ENCODE measurements at regions not wholly inside any gene's neighbourhood (a gene's known extent, or its start where the extent isn't known, plus 50 kb on each side); places are given as distances from the start of the nearest gene placed in this dataset.

DNA sequence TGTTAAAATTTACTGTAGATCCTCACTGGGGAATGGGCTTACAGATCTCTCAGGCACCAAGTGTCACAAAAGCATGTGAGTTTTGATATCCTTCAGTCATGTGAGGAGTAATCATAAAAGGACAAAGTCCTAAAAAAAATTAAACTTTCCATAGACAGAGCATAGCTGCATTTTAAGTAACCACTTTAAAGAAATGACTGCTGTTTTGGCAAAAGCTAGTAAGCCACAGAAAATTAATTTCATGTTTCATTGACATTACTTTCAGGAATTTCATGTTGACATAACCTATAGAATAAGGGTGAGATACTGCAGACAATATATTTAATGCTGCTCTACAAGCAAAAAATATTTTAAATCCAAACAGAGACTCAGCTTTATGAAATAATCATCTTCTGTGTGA is 156.3 kb downstream of the LYPLAL1 start:
- Mint-ChIP-seq H3K4me3 (ENCODE audit: unreplicated experiment) (no peak overlapping the region), H3K4me1 (ENCODE audit: unreplicated experiment) (peaks cover 4% of the 10 kb centered on the region), H3K36me3 (ENCODE audit: low read depth, unreplicated experiment) (no peaks in the 10 kb centered on the region), H3K9me3 (ENCODE audit: unreplicated experiment) (no peaks in the 10 kb centered on the region), H3K27ac (ENCODE audit: unreplicated experiment) (no peak overlapping the region), H3K27me3 (ENCODE audit: unreplicated experiment) (no peaks in the 10 kb centered on the region)
- DNase-seq (ENCODE audit: low spot score) = no peak
- TF ChIP-seq, protein P1, sequence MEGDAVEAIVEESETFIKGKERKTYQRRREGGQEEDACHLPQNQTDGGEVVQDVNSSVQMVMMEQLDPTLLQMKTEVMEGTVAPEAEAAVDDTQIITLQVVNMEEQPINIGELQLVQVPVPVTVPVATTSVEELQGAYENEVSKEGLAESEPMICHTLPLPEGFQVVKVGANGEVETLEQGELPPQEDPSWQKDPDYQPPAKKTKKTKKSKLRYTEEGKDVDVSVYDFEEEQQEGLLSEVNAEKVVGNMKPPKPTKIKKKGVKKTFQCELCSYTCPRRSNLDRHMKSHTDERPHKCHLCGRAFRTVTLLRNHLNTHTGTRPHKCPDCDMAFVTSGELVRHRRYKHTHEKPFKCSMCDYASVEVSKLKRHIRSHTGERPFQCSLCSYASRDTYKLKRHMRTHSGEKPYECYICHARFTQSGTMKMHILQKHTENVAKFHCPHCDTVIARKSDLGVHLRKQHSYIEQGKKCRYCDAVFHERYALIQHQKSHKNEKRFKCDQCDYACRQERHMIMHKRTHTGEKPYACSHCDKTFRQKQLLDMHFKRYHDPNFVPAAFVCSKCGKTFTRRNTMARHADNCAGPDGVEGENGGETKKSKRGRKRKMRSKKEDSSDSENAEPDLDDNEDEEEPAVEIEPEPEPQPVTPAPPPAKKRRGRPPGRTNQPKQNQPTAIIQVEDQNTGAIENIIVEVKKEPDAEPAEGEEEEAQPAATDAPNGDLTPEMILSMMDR (IDR thresholded peaks at IDR 0.05; ENCODE audit: unreplicated experiment) = no peak

DNA sequence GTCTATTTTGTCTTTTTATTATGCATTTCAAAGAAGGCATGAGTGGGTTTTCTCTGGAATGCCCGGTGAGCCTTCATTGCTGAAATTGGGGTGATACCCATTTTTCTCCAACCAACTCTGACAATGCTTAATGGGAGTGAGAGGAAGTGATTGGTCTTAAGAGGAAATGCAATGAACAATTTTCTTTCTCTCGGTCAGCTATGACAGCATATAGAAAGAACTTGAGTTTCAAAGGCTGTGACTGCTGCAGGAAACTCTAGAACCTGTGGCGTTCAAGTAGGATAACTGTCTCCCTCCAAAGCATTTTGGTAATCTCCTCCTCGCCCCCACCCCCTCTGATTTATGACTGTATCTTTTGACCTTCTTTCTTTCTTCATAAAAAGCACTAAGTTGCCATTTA is 155.9 kb downstream of the LYPLAL1 start:
- no peaks in the 10 kb centered on the region for H3K36me3 Mint-ChIP-seq (ENCODE audit: low read depth, unreplicated experiment)
- no peak overlapping the region for H3K4me3 Mint-ChIP-seq (ENCODE audit: unreplicated experiment)
- H3K27ac Mint-ChIP-seq (ENCODE audit: unreplicated experiment) = no peak overlapping the region
- peaks cover 4% of the 10 kb centered on the region for H3K4me1 Mint-ChIP-seq (ENCODE audit: unreplicated experiment)
- TF ChIP-seq, protein P1 (IDR thresholded peaks at IDR 0.05; ENCODE audit: unreplicated experiment) = no peak
- no peaks in the 10 kb centered on the region for H3K27me3 Mint-ChIP-seq (ENCODE audit: unreplicated experiment)
- H3K9me3 Mint-ChIP-seq (ENCODE audit: unreplicated experiment) = no peaks in the 10 kb centered on the region
- DNase-seq (ENCODE audit: low spot score) = no peak

DNA sequence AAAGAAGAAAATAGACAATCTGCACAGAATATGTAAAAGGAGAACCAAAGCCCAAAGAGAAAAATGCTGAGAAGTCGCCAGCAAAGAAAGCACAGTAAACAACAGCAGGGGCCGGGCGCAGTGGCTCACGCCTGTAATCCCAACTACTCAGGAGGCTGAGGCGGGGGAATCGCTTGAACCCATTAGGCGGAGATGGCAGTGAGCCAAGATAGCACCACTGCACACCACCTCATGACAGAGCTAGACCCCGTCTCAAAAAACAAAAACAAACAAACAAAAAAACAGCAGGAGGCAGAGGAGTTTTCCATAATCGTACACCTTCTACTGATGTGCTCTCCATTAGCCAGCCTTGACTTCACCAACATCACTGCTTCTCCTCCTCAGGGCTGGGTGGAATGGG is 153.2 kb downstream of the LYPLAL1 start:
- TF ChIP-seq, protein P1 (IDR thresholded peaks at IDR 0.05; ENCODE audit: unreplicated experiment) = no peak
- no peaks in the 10 kb centered on the region for H3K36me3 Mint-ChIP-seq (ENCODE audit: low read depth, unreplicated experiment)
- DNase-seq (ENCODE audit: low spot score) = no peak
- peaks cover 18% of the 10 kb centered on the region for H3K4me1 Mint-ChIP-seq (ENCODE audit: unreplicated experiment)
- H3K4me3 Mint-ChIP-seq (ENCODE audit: unreplicated experiment) = no peak overlapping the region
- H3K9me3 Mint-ChIP-seq (ENCODE audit: unreplicated experiment) = no peaks in the 10 kb centered on the region
- H3K27ac Mint-ChIP-seq (ENCODE audit: unreplicated experiment) = no peak overlapping the region
- H3K27me3 Mint-ChIP-seq (ENCODE audit: unreplicated experiment) = no peaks in the 10 kb centered on the region

DNA sequence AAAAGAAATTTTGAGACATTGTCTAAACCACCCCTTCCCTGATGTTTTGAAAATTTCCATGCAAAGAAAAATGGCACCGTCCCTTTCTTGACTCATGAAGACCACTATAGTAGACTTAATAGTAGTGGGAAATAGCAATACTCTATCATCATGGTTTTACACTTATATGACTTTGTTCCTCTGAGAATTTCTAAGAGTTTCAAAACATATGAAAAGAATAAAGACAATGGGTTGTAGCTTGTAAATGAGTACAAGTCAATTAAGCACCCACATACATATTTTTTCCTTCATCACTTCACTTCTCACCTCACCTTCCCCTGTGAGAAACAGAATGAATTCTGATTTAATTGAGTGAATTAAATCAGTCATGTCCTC is 151.7 kb downstream of the LYPLAL1 start:
- H3K27ac Mint-ChIP-seq (ENCODE audit: unreplicated experiment) = no peak overlapping the region
- H3K4me1 Mint-ChIP-seq (ENCODE audit: unreplicated experiment) = peaks cover 18% of the 10 kb centered on the region
- DNase-seq (ENCODE audit: low spot score) = no peak
- TF ChIP-seq, protein P1 (IDR thresholded peaks at IDR 0.05; ENCODE audit: unreplicated experiment) = no peak
- no peaks in the 10 kb centered on the region for H3K9me3 Mint-ChIP-seq (ENCODE audit: unreplicated experiment)
- no peak overlapping the region for H3K4me3 Mint-ChIP-seq (ENCODE audit: unreplicated experiment)
- no peaks in the 10 kb centered on the region for H3K36me3 Mint-ChIP-seq (ENCODE audit: low read depth, unreplicated experiment)
- H3K27me3 Mint-ChIP-seq (ENCODE audit: unreplicated experiment) = no peaks in the 10 kb centered on the region

DNA sequence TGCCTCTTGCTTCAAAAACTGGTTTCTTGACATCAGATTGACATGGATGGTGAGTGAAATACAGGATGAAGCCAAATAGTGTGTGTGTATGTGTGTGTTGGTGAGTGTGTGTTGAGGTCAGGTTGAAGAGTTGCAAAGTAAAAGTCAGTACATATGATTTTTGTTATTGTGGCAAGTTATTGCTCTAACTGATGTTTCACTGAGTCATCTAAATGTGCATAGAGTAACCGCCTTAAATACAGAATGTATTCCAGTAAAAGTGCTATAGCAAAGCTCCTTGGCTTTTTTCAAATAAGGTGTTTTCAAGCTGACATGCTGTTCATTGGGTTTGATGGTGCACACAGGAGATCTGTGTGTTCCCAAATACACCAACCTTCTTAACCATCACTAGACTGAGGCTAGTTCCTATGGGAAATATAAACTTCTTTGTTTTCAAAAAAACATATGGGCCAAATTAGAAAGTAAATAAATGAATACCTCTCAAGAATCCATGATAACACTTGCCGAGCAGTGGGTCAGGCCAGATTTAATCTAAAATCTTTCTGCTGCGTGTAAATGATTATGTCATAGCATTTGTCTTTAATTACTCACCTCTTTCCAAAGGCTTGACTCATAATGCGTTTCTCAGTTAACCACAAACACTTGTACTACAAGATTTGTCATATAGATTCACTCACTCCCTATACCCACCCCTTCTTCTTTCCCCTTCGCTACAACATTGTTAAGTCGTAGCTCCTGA is 151.1 kb downstream of the LYPLAL1 start:
- H3K36me3 Mint-ChIP-seq (ENCODE audit: low read depth, unreplicated experiment) = no peaks in the 10 kb centered on the region
- TF ChIP-seq, protein P1 (IDR thresholded peaks at IDR 0.05; ENCODE audit: unreplicated experiment) = no peak
- no peaks in the 10 kb centered on the region for H3K27me3 Mint-ChIP-seq (ENCODE audit: unreplicated experiment)
- no peak for DNase-seq (ENCODE audit: low spot score)
- no peak overlapping the region for H3K27ac Mint-ChIP-seq (ENCODE audit: unreplicated experiment)
- no peaks in the 10 kb centered on the region for H3K9me3 Mint-ChIP-seq (ENCODE audit: unreplicated experiment)
- H3K4me1 Mint-ChIP-seq (ENCODE audit: unreplicated experiment) = peaks cover 16% of the 10 kb centered on the region
- no peak overlapping the region for H3K4me3 Mint-ChIP-seq (ENCODE audit: unreplicated experiment)

Measured in endothelial cell (in vitro differentiated cells).